Prostate gland (tissue), 2 donors: ENCODE measurements at regions not wholly inside any gene's neighbourhood (a gene's known extent, or its start where the extent isn't known, plus 50 kb on each side); places are given as distances from the start of the nearest gene placed in this dataset.

ENCODE experiments used
- DNase-seq: peaks from one replicate; pipeline ENCODE4 v3.0.0-alpha.2; 2019; ENCODE audit warnings: low spot score
- H3K27ac ChIP-seq, 2 donors: fragments of 200-600 bp; sonication (generic); 2 replicates each; pipeline ENCODE4 v1.5.1; 2017 to 2019
- H3K27me3 ChIP-seq: fragments of 200-600 bp; sonication (generic); replicated peaks from 2 replicates; pipeline ENCODE4 v1.5.1; 2019; ENCODE audit not compliant: insufficient read depth
- H3K36me3 ChIP-seq, 2 donors: fragments of 200-600 bp; sonication (generic); 1 replicate in 1 of 2; 2 replicates in 1 of 2; pipeline versions ENCODE4 v1.5.1 to v1.8.1; 2017 to 2019
- H3K4me1 ChIP-seq: fragments of 200-600 bp; sonication (generic); replicated peaks from 2 replicates; pipeline ENCODE4 v1.5.1; 2019
- H3K4me3 ChIP-seq, 2 donors: fragments of 200-600 bp; sonication (generic); 2 replicates each; pipeline ENCODE4 v1.5.1; 2017 to 2019
- H3K9me3 ChIP-seq: fragments of 200-600 bp; sonication (generic); 2 replicates; pipeline ENCODE4 v1.5.1; 2017
- POLR2A ChIP-seq: fragments of 450-650 bp; IDR thresholded peaks from one replicate; pipeline ENCODE4 v1.6.1; 2016; ENCODE audit warnings: antibody characterized with exemption, mild to moderate bottlenecking
- POLR2AphosphoS5 ChIP-seq: sonication (generic); formaldehyde crosslinking; IDR thresholded peaks from one replicate; pipeline ENCODE4 v1.6.1; 2017; ENCODE audit warnings: antibody characterized with exemption
- WGBS: methylation state at CpG from one replicate; pipeline ENCODE4 v1.1.5; 2018; 5-methylcytosine and 5-hydroxymethylcytosine counted together
- intact Hi-C: fragments of 100-400 bp; cut with DNase I; formaldehyde crosslinking; loops from one replicate; pipeline ENCODE4 v1.14.2; 2022
- small RNA-seq, 2 donors: library from RNA; depleted of rRNA; stranded (forward); fragments of <200 nt; gene quantifications; one replicate each; pipeline ENCODE3, GENCODE V24; 2016
- TF ChIP-seq, protein P1 (sequence below), 4 experiments: fragments of 200-600 bp in 2 of 4; fragments of 450-650 bp in 2 of 4; sonication (generic) in 2 of 4; IDR thresholded peaks; 1 replicate in 3 of 4; 2 replicates in 1 of 4; pipeline ENCODE4 v1.5.1; 2016 to 2019; ENCODE audit warnings: antibody characterized with exemption in 4 of 4, mild to moderate bottlenecking in 2 of 4, moderate library complexity in 2 of 4

DNA sequence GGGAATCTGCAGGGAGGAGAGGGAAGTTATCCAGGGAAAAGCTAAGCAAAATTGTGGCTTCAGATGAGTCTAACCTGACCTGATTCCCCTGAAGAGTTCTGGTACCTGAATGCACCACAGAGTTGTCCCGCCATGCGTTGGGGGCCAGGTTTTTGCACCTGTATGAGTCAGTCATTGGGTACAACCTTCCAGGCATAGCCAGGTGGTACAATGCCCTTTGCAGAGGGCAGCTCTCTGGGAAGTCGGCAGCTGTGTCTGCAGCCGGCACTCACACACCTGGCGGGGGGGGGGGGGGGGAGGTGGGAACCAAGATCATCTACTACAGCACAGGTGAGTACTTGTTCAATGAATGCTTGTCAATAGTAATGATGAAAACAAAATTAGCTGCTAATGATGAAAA, 52.5 kb upstream of the GTF3A start:
- 87% methylated on average over 4 of the region's 5 CpGs for WGBS
- intact Hi-C loops = loop anchor here (5.0 to 10.0 kb wide), 2 partner anchors 163 to 455 kb away; no protein-coding TSS in a partner anchor
- H3K36me3 ChIP-seq = no peaks in the 10 kb centered on the region
- no peaks in the 10 kb centered on the region for H3K27me3 ChIP-seq
- H3K4me1 ChIP-seq = no peaks in the 10 kb centered on the region
- H3K9me3 ChIP-seq = no peaks in the 10 kb centered on the region
- no peak overlapping the region for H3K4me3 ChIP-seq
- no peak overlapping the region for H3K27ac ChIP-seq
- no peak for DNase-seq
- TF ChIP-seq, protein P1, sequence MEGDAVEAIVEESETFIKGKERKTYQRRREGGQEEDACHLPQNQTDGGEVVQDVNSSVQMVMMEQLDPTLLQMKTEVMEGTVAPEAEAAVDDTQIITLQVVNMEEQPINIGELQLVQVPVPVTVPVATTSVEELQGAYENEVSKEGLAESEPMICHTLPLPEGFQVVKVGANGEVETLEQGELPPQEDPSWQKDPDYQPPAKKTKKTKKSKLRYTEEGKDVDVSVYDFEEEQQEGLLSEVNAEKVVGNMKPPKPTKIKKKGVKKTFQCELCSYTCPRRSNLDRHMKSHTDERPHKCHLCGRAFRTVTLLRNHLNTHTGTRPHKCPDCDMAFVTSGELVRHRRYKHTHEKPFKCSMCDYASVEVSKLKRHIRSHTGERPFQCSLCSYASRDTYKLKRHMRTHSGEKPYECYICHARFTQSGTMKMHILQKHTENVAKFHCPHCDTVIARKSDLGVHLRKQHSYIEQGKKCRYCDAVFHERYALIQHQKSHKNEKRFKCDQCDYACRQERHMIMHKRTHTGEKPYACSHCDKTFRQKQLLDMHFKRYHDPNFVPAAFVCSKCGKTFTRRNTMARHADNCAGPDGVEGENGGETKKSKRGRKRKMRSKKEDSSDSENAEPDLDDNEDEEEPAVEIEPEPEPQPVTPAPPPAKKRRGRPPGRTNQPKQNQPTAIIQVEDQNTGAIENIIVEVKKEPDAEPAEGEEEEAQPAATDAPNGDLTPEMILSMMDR (IDR thresholded peaks at IDR 0.05) = no peak
- TF ChIP-seq POLR2AphosphoS5 = no peak
- no peak for TF ChIP-seq POLR2A

DNA sequence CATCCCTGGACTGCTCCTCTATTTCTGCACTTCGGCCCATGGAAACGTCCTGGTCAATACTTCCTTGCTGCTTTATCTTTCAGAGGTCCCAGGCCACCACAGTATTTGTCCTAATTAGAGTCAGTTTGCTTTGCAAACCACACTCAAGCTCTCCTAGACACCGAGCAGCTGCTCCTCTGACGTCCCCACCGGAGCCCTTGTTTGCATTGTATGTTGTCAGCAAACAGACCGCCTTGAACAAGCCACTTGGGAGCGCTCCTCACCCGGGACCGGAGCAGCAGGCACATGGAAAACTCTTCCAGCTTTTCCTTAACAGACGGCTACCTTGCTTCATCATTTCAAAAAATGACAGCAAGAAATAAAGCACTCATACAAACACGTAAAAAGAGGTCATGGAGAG, 51.5 kb upstream of the GTF3A start:
- no peak for DNase-seq
- Histone ChIP-seq H3K4me3 (no peak overlapping the region), H3K27ac (no peak overlapping the region), H3K4me1 (no peaks in the 10 kb centered on the region), H3K27me3 (no peaks in the 10 kb centered on the region), H3K36me3 (no peaks in the 10 kb centered on the region), H3K9me3 (no peaks in the 10 kb centered on the region)
- 16% methylated on average over 11 of the region's 11 CpGs for WGBS
- TF ChIP-seq, protein P1 (IDR thresholded peaks at IDR 0.05) = no peak
- TF ChIP-seq POLR2AphosphoS5 (no peak), POLR2A (no peak)
- intact Hi-C loops = loop anchor here (5.0 to 10.0 kb wide), 2 partner anchors 162 to 454 kb away; no protein-coding TSS in a partner anchor

DNA sequence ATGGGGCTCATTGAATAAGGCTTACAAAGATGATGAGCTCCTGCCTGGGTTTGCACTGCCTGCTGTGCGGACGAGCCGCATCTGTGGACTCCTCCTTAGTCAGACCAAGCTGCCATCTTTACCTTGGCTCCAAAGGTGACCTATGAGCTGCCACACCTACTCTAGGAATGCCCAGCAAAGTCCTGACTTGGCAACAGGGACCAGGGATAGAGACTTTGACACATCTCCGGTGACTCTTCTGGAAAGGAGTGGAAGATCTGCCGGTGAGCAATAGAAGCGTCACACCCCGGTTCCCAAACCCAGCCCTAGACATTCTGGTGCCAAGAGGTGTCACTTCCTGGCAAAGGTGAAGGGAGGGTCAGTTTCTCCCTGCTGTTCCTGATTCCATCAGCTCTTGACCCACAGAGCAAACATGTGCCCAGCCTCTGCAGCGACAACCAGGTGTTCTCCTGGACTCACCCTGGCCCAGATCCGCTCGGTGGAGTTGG, 50.2 kb upstream of the GTF3A start:
- Histone ChIP-seq H3K36me3 (no peaks in the 10 kb centered on the region), H3K27me3 (no peaks in the 10 kb centered on the region), H3K4me3 (no peak overlapping the region), H3K27ac (no peak overlapping the region), H3K4me1 (no peaks in the 10 kb centered on the region), H3K9me3 (no peaks in the 10 kb centered on the region)
- no peak for DNase-seq
- intact Hi-C loops = loop anchor here (5.0 to 10.0 kb wide), 2 partner anchors 161 to 453 kb away; no protein-coding TSS in a partner anchor
- TF ChIP-seq POLR2AphosphoS5 (no peak), POLR2A (no peak)
- TF ChIP-seq, protein P1 (IDR thresholded peaks at IDR 0.05) = no peak
- WGBS = 55% methylated on average over 10 of the region's 10 CpGs

Small RNA genes in the stretch of these regions (small RNA-seq; reads per million reads assigned to genes)
- gene RNU6-70P = 0 reads per million in 2 donors
